GM12874 (cell line): ENCODE measurements at regions not wholly inside any gene's neighbourhood (a gene's known extent, or its start where the extent isn't known, plus 50 kb on each side); places are given as distances from the start of the nearest gene placed in this dataset.

ENCODE experiments used
- CTCF ChIP-seq: IDR thresholded peaks from 2 replicates; pipeline ENCODE4 v1.5.1; 2011; ENCODE audit warnings: low read depth, mild to moderate bottlenecking, control low read depth, low read length, moderate library complexity; ENCODE audit not compliant: insufficient read depth

- no peak for TF ChIP-seq CTCF
Observed at GRCh38 chr2:53087874-53088461, 679.6 kb upstream of the CHAC2 start.

- TF ChIP-seq CTCF, result no peak
Observed at GRCh38 chr2:53087262-53087873, 680.2 kb upstream of the CHAC2 start.

- no peak for TF ChIP-seq CTCF
Observed at GRCh38 chr2:53077413-53077812, 690.2 kb upstream of the CHAC2 start.

- no peak for TF ChIP-seq CTCF
Observed at GRCh38 chr2:53075760-53076159, 691.8 kb upstream of the CHAC2 start.

- TF ChIP-seq CTCF, result no peak
Observed at GRCh38 chr2:53067533-53067932, 700.1 kb upstream of the CHAC2 start.

GRCh38 chr2:53067056-53067455 lies 700.5 kb upstream of the CHAC2 start:
- TF ChIP-seq CTCF, result no peak

- TF ChIP-seq CTCF, result no peak
Observed at GRCh38 chr2:53064154-53064553, 703.5 kb upstream of the CHAC2 start.

GRCh38 chr2:53058526-53058925 lies 709.1 kb upstream of the CHAC2 start:
- no peak for TF ChIP-seq CTCF
